ENCODE measurements at regions not wholly inside any gene's neighbourhood (a gene's known extent, or its start where the extent isn't known, plus 50 kb on each side); places are given as distances from the start of the nearest gene placed in this dataset.
"Not testable (repeated sequence)": the region's sequence is repeated elsewhere in the genome, so short reads cannot be mapped to it uniquely, and the experiment has no call there.

DNA sequence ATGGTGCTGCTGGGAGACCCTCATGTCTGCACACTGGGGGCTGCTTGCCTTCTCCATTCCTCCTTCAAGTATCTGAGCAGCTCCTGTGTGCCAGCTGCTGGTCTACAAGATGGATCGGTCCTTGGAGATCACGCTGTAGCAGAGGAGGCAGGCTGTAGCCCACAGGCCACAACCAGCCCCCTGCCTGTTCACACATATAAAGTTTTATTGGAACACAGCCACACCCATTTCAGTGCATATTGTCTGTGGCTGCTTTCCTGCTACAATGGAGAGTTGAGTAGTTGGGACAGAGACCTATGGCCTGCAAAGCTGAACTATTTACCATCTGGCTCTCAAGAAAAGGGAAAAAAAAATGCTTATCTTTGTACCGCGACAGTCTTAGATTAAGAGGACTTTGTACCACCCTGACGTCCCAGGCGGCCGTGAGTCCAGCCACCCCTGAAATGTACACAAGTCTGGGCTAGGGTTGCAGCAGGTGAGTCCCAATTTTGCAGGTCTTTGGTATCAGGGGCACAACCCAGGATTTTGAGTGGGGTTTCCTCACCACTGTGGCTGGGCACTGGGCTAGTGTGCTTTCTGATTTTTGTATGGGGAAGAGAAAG lies 179.2 kb upstream of the OSBPL11 start:
- not testable (repeated sequence) for H3K27ac ChIP-seq (ENCODE audit: low read depth in 1 of 2, low read length in 1 of 2); H3K9me3 ChIP-seq (ENCODE audit: control insufficient read depth in 2 of 2, insufficient read depth in 1 of 2, low read length in 1 of 2); DNase-seq (ENCODE audit: low read depth in 6 of 9, low spot score in 9 of 9); H3K27me3 ChIP-seq (ENCODE audit: control insufficient read depth in 2 of 2, insufficient read depth in 1 of 2, low read length in 1 of 2); H3K36me3 ChIP-seq (ENCODE audit: control insufficient read depth in 2 of 2, insufficient read depth in 2 of 2, low read length in 1 of 2); H3K4me1 ChIP-seq (ENCODE audit: control insufficient read depth in 2 of 2, insufficient read depth in 2 of 2, low read length in 2 of 2); H3K4me3 ChIP-seq (ENCODE audit: low read length in 2 of 2)
- 96% methylated on average over 7 of the region's 7 CpGs for WGBS

DNA sequence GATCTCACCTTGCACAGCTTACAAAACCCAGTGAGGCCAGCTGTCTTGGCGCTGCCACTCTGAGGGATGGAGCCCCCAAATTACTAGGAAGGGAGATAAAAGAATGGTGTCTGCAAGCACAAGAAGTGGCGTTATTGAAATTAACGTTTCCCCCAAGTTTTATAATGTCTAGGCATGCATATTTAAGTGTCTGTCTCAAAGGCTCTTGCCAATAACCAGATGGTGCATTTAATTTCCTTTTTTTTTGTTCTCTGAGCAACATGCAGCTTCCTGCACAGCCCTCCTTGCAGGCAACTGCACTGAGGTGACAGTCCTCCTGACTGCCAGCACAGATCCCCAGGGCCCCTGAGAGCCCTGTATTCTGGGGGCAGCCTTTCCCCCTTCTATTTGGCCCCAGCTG lies 179.8 kb upstream of the OSBPL11 start:
- not testable (repeated sequence) for H3K27ac ChIP-seq (ENCODE audit: low read depth in 1 of 2, low read length in 1 of 2); H3K36me3 ChIP-seq (ENCODE audit: control insufficient read depth in 2 of 2, insufficient read depth in 2 of 2, low read length in 1 of 2); H3K4me3 ChIP-seq (ENCODE audit: low read length in 2 of 2); H3K27me3 ChIP-seq (ENCODE audit: control insufficient read depth in 2 of 2, insufficient read depth in 1 of 2, low read length in 1 of 2); DNase-seq (ENCODE audit: low read depth in 6 of 9, low spot score in 9 of 9); H3K9me3 ChIP-seq (ENCODE audit: control insufficient read depth in 2 of 2, insufficient read depth in 1 of 2, low read length in 1 of 2); H3K4me1 ChIP-seq (ENCODE audit: control insufficient read depth in 2 of 2, insufficient read depth in 2 of 2, low read length in 2 of 2)
- WGBS: 74% methylated on average over 3 of the region's 3 CpGs

DNA sequence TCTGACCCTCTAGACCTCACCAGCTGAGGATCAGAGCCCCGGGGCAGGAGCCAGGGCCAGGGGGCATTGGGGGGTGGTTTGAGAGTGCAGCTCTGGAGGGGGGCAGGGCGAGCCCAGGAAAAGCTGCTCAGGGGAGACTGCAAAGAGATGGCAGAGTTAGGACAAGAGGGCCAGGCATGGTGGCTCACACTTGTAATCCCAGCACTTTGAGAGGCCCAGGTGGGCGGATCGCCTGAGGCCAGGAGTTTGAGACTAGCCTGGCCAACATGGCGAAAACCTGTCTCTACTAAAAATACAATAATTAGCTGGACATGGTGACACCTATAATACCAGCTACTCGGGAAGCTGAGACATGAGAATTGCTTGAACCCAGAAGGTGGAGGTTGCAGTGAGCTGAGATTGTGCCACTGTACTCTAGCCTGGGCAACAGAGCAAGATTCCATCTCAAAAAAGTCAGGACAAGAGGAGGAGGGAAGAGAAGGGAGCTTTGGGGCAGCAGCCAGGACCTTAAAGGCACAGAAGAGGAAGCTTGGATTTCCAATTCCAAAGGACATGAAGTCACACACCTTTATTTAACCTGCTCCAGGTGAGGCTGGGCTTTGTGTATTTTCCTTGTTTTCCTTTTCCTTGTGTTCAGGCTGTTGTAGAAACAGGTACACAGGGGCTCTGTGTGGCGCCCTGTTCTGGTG lies 180.5 kb upstream of the OSBPL11 start:
- WGBS: 95% methylated on average over 7 of the region's 7 CpGs
- H3K4me1 ChIP-seq (ENCODE audit: control insufficient read depth in 2 of 2, insufficient read depth in 2 of 2, low read length in 2 of 2); H3K4me3 ChIP-seq (ENCODE audit: low read length in 2 of 2); DNase-seq (ENCODE audit: low read depth in 6 of 9, low spot score in 9 of 9); H3K36me3 ChIP-seq (ENCODE audit: control insufficient read depth in 2 of 2, insufficient read depth in 2 of 2, low read length in 1 of 2); H3K27ac ChIP-seq (ENCODE audit: low read depth in 1 of 2, low read length in 1 of 2); H3K9me3 ChIP-seq (ENCODE audit: control insufficient read depth in 2 of 2, insufficient read depth in 1 of 2, low read length in 1 of 2); H3K27me3 ChIP-seq (ENCODE audit: control insufficient read depth in 2 of 2, insufficient read depth in 1 of 2, low read length in 1 of 2): not testable (repeated sequence)

DNA sequence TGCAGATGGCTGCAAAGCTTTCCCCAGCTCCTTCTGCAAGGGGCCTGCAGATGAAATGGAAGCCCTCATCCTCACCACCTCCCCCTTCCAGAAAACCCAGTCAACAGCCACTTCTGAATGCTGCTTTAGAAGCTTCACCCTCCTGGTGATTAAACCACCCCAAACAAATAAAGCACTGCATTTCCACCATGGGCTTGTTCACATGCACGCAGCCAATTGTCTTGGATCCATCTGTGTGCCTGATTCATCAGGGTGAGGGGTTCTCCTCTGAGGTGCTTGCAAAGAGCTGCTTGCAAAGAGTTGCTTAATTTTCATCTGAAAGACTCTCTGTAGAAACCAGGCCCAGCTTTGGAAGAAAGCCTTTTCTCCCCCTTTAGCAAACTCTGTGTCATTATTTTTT lies 184.0 kb upstream of the OSBPL11 start:
- H3K9me3 ChIP-seq (ENCODE audit: control insufficient read depth in 2 of 2, insufficient read depth in 1 of 2, low read length in 1 of 2); H3K4me3 ChIP-seq (ENCODE audit: low read length in 2 of 2); H3K4me1 ChIP-seq (ENCODE audit: control insufficient read depth in 2 of 2, insufficient read depth in 2 of 2, low read length in 2 of 2); H3K27ac ChIP-seq (ENCODE audit: low read depth in 1 of 2, low read length in 1 of 2); H3K36me3 ChIP-seq (ENCODE audit: control insufficient read depth in 2 of 2, insufficient read depth in 2 of 2, low read length in 1 of 2); DNase-seq (ENCODE audit: low read depth in 6 of 9, low spot score in 9 of 9); H3K27me3 ChIP-seq (ENCODE audit: control insufficient read depth in 2 of 2, insufficient read depth in 1 of 2, low read length in 1 of 2): not testable (repeated sequence)
- 98% methylated on average over 1 of the region's 1 CpG for WGBS

DNA sequence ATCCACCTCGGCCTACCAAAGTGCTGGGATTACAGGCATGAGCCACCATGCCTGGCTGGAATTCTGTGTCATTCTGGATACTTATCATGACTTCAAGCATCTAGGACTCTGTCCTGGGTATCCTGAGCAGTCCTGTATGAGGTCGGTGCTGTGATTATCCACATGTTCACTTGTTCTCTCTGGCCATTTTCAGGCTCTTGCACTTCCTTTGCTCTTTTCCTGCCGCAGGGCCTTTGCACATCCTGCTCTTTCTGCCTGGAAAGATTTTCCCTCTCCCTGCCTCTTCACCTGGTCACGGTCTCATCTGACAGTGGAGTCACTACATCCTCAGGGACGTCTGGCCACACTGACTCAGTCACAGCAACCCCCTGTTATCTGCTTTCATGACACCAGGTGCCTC lies 184.6 kb upstream of the OSBPL11 start:
- H3K4me3 ChIP-seq (ENCODE audit: low read length in 2 of 2); H3K9me3 ChIP-seq (ENCODE audit: control insufficient read depth in 2 of 2, insufficient read depth in 1 of 2, low read length in 1 of 2): not testable (repeated sequence)

DNA sequence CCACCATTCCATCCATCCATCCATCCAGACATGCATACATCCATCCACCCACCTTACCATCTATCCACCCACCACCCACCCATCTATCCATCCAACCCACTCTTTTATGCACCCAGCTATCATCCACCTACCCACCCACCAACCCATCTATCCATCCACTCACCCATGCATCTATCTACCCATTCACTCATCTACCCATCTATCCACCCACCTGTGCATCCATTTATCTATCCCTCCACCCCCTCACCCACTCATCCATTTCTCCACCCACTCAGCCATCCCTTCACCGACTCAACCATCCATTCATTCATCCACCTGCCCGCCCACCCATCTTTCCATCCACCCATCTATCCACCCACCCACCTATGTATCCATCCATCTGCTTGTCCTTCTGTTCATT lies 186.4 kb upstream of the OSBPL11 start:
- H3K9me3 ChIP-seq (ENCODE audit: control insufficient read depth in 2 of 2, insufficient read depth in 1 of 2, low read length in 1 of 2); H3K27ac ChIP-seq (ENCODE audit: low read depth in 1 of 2, low read length in 1 of 2); H3K27me3 ChIP-seq (ENCODE audit: control insufficient read depth in 2 of 2, insufficient read depth in 1 of 2, low read length in 1 of 2); DNase-seq (ENCODE audit: low read depth in 6 of 9, low spot score in 9 of 9); H3K4me3 ChIP-seq (ENCODE audit: low read length in 2 of 2); H3K36me3 ChIP-seq (ENCODE audit: control insufficient read depth in 2 of 2, insufficient read depth in 2 of 2, low read length in 1 of 2); H3K4me1 ChIP-seq (ENCODE audit: control insufficient read depth in 2 of 2, insufficient read depth in 2 of 2, low read length in 2 of 2): not testable (repeated sequence)
- 97% methylated on average over 2 of the region's 2 CpGs for WGBS

More for the DNA sequence above, 184.6 kb upstream of the OSBPL11 start:
- H3K27ac ChIP-seq (ENCODE audit: low read depth in 1 of 2, low read length in 1 of 2); H3K36me3 ChIP-seq (ENCODE audit: control insufficient read depth in 2 of 2, insufficient read depth in 2 of 2, low read length in 1 of 2); DNase-seq (ENCODE audit: low read depth in 6 of 9, low spot score in 9 of 9); H3K4me1 ChIP-seq (ENCODE audit: control insufficient read depth in 2 of 2, insufficient read depth in 2 of 2, low read length in 2 of 2); H3K27me3 ChIP-seq (ENCODE audit: control insufficient read depth in 2 of 2, insufficient read depth in 1 of 2, low read length in 1 of 2): not testable (repeated sequence)
- WGBS: 69% methylated on average over 5 of the region's 5 CpGs

DNA sequence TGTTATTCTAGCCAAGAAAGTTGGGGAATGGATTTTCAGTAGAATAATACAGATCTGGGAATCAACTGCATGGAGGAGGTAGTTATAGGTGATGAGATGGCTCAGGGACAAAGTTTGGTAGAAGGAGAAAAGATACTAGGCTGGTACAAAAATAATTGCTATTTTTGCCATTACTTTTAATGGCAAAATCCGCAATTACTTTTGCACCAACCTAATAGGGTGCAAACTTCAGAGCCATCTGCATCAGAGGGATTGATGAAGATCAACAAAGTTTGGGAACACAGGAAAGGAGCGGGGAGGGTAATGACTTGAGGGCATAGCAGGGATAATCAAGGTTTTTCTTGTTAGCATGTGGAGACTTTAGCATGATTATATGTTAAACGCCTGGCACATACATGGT lies 178.7 kb upstream of the ROPN1B start:
- not testable (repeated sequence) for H3K4me3 ChIP-seq (ENCODE audit: low read length in 2 of 2); H3K9me3 ChIP-seq (ENCODE audit: control insufficient read depth in 2 of 2, insufficient read depth in 1 of 2, low read length in 1 of 2); H3K27ac ChIP-seq (ENCODE audit: low read depth in 1 of 2, low read length in 1 of 2); H3K27me3 ChIP-seq (ENCODE audit: control insufficient read depth in 2 of 2, insufficient read depth in 1 of 2, low read length in 1 of 2); H3K4me1 ChIP-seq (ENCODE audit: control insufficient read depth in 2 of 2, insufficient read depth in 2 of 2, low read length in 2 of 2); H3K36me3 ChIP-seq (ENCODE audit: control insufficient read depth in 2 of 2, insufficient read depth in 2 of 2, low read length in 1 of 2); DNase-seq (ENCODE audit: low read depth in 6 of 9, low spot score in 9 of 9)
- 97% methylated on average over 3 of the region's 3 CpGs for WGBS

DNA sequence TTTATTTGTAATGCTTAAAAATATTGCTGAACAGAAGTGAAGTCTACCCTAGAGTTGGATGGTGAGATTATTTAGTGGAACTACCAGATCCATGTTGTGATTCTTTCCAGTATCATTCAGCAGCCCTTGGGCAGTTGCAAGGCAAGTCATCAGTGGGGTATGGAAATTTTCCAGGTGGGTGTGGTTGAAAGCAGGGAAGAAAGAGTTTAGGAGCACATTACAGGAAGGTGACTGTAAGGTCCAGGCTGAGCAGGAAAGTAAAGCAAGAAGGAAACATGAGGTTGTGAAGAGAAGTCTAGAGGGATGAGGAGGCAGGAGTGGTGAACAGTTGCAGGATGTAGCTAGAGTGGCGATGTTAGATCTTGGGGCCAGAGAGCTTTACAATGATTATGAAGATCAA lies 178.0 kb upstream of the ROPN1B start:
- H3K36me3 ChIP-seq (ENCODE audit: control insufficient read depth in 2 of 2, insufficient read depth in 2 of 2, low read length in 1 of 2); H3K9me3 ChIP-seq (ENCODE audit: control insufficient read depth in 2 of 2, insufficient read depth in 1 of 2, low read length in 1 of 2); H3K27ac ChIP-seq (ENCODE audit: low read depth in 1 of 2, low read length in 1 of 2); H3K27me3 ChIP-seq (ENCODE audit: control insufficient read depth in 2 of 2, insufficient read depth in 1 of 2, low read length in 1 of 2); H3K4me3 ChIP-seq (ENCODE audit: low read length in 2 of 2); H3K4me1 ChIP-seq (ENCODE audit: control insufficient read depth in 2 of 2, insufficient read depth in 2 of 2, low read length in 2 of 2); DNase-seq (ENCODE audit: low read depth in 6 of 9, low spot score in 9 of 9): not testable (repeated sequence)
- 98% methylated on average over 1 of the region's 1 CpG for WGBS

DNA sequence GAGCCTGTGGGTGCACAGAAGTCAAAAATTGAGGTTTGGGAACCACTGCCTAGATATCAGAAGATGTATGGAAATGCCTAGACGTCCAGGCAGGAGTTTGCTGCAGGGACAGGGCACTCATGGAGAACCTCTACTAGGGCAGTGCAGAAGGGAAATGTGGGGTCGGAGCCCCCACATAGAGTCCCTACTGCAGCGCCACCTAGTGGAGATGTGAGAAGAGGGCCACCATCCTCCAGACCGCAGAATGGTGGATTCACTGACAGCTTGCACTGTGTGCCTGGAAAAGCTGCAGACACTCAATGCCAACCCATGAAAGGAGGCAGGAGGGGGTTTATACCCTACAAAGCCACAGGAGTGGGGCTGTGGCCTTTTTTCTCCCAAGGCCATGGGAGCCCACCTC lies 159.0 kb upstream of the ROPN1B start:
- H3K9me3 ChIP-seq (ENCODE audit: control insufficient read depth in 2 of 2, insufficient read depth in 1 of 2, low read length in 1 of 2); H3K36me3 ChIP-seq (ENCODE audit: control insufficient read depth in 2 of 2, insufficient read depth in 2 of 2, low read length in 1 of 2); H3K27ac ChIP-seq (ENCODE audit: low read depth in 1 of 2, low read length in 1 of 2); H3K27me3 ChIP-seq (ENCODE audit: control insufficient read depth in 2 of 2, insufficient read depth in 1 of 2, low read length in 1 of 2); DNase-seq (ENCODE audit: low read depth in 6 of 9, low spot score in 9 of 9); H3K4me1 ChIP-seq (ENCODE audit: control insufficient read depth in 2 of 2, insufficient read depth in 2 of 2, low read length in 2 of 2); H3K4me3 ChIP-seq (ENCODE audit: low read length in 2 of 2): not testable (repeated sequence)
- WGBS: 55% methylated on average over 4 of the region's 4 CpGs

Measured in thymus (tissue), 11 donors.